IMR-90 (cell line): ENCODE measurements at regions not wholly inside any gene's neighbourhood (a gene's known extent, or its start where the extent isn't known, plus 50 kb on each side); places are given as distances from the start of the nearest gene placed in this dataset.

Source experiments
- ATAC-seq: fragments of 200-7000 bp; cut with Tn5 transposase; 2 replicates; pipeline ENCODE4 v1.9.1; 2020; ENCODE audit warnings: low read depth, mild to moderate bottlenecking, moderate library complexity
- BruUV-seq: library from RNA; stranded (reverse); fragments of 400-500 nt; replicated peaks from 2 replicates; lab custom pipeline; 2021; lab: Mats Ljungman, UMichigan
- CTCF ChIA-PET: fragments of 300-600 bp; formaldehyde crosslinking; extraction: SDS; loops from one replicate; lab custom pipeline; 2021; ENCODE audit warnings: antibody characterized with exemption; lab: Yijun Ruan, JAX
- POLR2A ChIA-PET: fragments of 300-600 bp; sonication (Branson Sonifier 250); formaldehyde crosslinking; loops from one replicate; lab custom pipeline; 2022; ENCODE audit warnings: antibody characterized with exemption; ENCODE audit not compliant: unreplicated experiment; lab: Charles Lee
- DNase-seq: peaks from one replicate; pipeline ENCODE4 v3.0.0; 2013
- H2AFZ ChIP-seq: replicated peaks from 2 replicates; pipeline ENCODE3; 2013; ENCODE audit warnings: low read length, mild to moderate bottlenecking; ENCODE audit not compliant: poor library complexity
- H2AK5ac ChIP-seq: 2 replicates; pipeline ENCODE4 v1.6.1; 2013; ENCODE audit warnings: low read depth, low read length, inconsistent platforms
- H2AK9ac ChIP-seq: replicated peaks from 2 replicates; pipeline ENCODE3; 2013; ENCODE audit warnings: mild to moderate bottlenecking, low read depth, low read length, moderate library complexity; ENCODE audit not compliant: poor library complexity
- H2BK120ac ChIP-seq: 2 replicates; pipeline ENCODE4 v1.6.1; 2013; ENCODE audit warnings: low read depth, low read length, inconsistent platforms
- H2BK15ac ChIP-seq: 3 replicates; pipeline ENCODE4 v1.6.1; 2013; ENCODE audit warnings: low read depth, low read length, inconsistent platforms
- H2BK20ac ChIP-seq: 2 replicates; pipeline ENCODE4 v1.6.1; 2013; ENCODE audit warnings: low read depth, mild to moderate bottlenecking, inconsistent platforms, low read length, moderate library complexity
- H2BK5ac ChIP-seq: 2 replicates; pipeline ENCODE4 v1.6.1; 2013; ENCODE audit warnings: mild to moderate bottlenecking, low read depth, low read length, inconsistent platforms; ENCODE audit not compliant: poor library complexity, severe bottlenecking
- H3K14ac ChIP-seq: replicated peaks from 2 replicates; pipeline ENCODE4 v1.6.1; 2013; ENCODE audit warnings: low read depth, low read length, inconsistent platforms
- H3K18ac ChIP-seq: 2 replicates; pipeline ENCODE4 v1.6.1; 2013; ENCODE audit warnings: low read depth, low read length, control low read depth
- H3K23ac ChIP-seq: 2 replicates; pipeline ENCODE4 v1.6.1; 2013; ENCODE audit warnings: low read depth, low read length, inconsistent platforms
- H3K27ac ChIP-seq: 2 replicates; pipeline ENCODE4 v1.5.1; 2013; ENCODE audit warnings: mild to moderate bottlenecking, control low read depth, low read length; ENCODE audit not compliant: insufficient read depth
- H3K27me3 ChIP-seq: 2 replicates; pipeline ENCODE4 v1.6.1; 2013; ENCODE audit warnings: low read length; ENCODE audit not compliant: control insufficient read depth, insufficient read depth
- H3K36me3 ChIP-seq: 2 replicates; pipeline ENCODE4 v1.6.1; 2013; ENCODE audit warnings: low read length, mixed read lengths; ENCODE audit not compliant: control insufficient read depth, insufficient read depth
- H3K4ac ChIP-seq: 2 replicates; pipeline ENCODE4 v1.6.1; 2013; ENCODE audit warnings: low read depth, low read length, inconsistent platforms
- H3K4me1 ChIP-seq: 2 replicates; pipeline ENCODE4 v1.6.1; 2013; ENCODE audit warnings: low read length, mixed read lengths; ENCODE audit not compliant: control insufficient read depth, insufficient read depth
- H3K4me2 ChIP-seq: 2 replicates; pipeline ENCODE4 v1.6.1; 2013; ENCODE audit warnings: low read depth, mild to moderate bottlenecking, control low read depth, low read length, moderate library complexity
- H3K4me3 ChIP-seq: 2 replicates; pipeline ENCODE4 v1.5.1; 2013; ENCODE audit warnings: low read depth, mild to moderate bottlenecking, control low read depth, low read length, moderate library complexity; ENCODE audit not compliant: insufficient read depth
- H3K56ac ChIP-seq: 2 replicates; pipeline ENCODE4 v1.6.1; 2013; ENCODE audit warnings: low read length, inconsistent platforms; ENCODE audit not compliant: insufficient read depth; ENCODE audit errors: extremely low read depth
- H3K79me1 ChIP-seq, 2 experiments: 2 replicates each; pipeline ENCODE4 v1.6.1; 2013; ENCODE audit warnings: low read length in 2 of 2, inconsistent platforms in 1 of 2, low read depth in 1 of 2
- H3K9ac ChIP-seq: 2 replicates; pipeline ENCODE4 v1.6.1; 2013; ENCODE audit warnings: low read depth, low read length, control low read depth
- H3K9me1 ChIP-seq: 2 replicates; pipeline ENCODE4 v1.6.1; 2013; ENCODE audit warnings: low read length, inconsistent platforms; ENCODE audit not compliant: insufficient read depth
- H3K9me3 ChIP-seq: 2 replicates; pipeline ENCODE4 v1.6.1; 2013; ENCODE audit warnings: low read length; ENCODE audit not compliant: control insufficient read depth, insufficient read depth
- H4K20me1 ChIP-seq: 2 replicates; pipeline ENCODE4 v1.6.1; 2013; ENCODE audit warnings: low read length, inconsistent platforms; ENCODE audit not compliant: insufficient read depth
- H4K5ac ChIP-seq: 2 replicates; pipeline ENCODE4 v1.6.1; 2013; ENCODE audit warnings: mild to moderate bottlenecking, low read depth, low read length, control low read depth
- H4K8ac ChIP-seq, 2 experiments: 2 replicates each; pipeline ENCODE4 v1.6.1; 2013; ENCODE audit warnings: low read depth in 2 of 2, low read length in 2 of 2, control low read depth in 1 of 2, inconsistent platforms in 1 of 2
- H4K91ac ChIP-seq: 2 replicates; pipeline ENCODE4 v1.6.1; 2013; ENCODE audit warnings: low read depth, low read length, inconsistent platforms; ENCODE audit not compliant: insufficient read depth
- BHLHE40 ChIP-seq: fragments of 150-350 bp; IDR thresholded peaks from 2 replicates; pipeline ENCODE4 v1.6.1; 2016; ENCODE audit warnings: mild to moderate bottlenecking, low read depth, low read length
- CEBPB ChIP-seq: IDR thresholded peaks from 2 replicates; pipeline ENCODE4 v1.6.1; 2012; ENCODE audit warnings: low read depth, low read length, improper control_type of control experiment
- CHD1 ChIP-seq: IDR thresholded peaks from 2 replicates; pipeline ENCODE4 v1.6.1; 2012; ENCODE audit warnings: low read depth, low read length, improper control_type of control experiment
- FOS ChIP-seq: fragments of 150-350 bp; IDR thresholded peaks from 2 replicates; pipeline ENCODE4 v1.6.1; 2016; ENCODE audit warnings: low read depth, low read length
- MAFK ChIP-seq: IDR thresholded peaks from 2 replicates; pipeline ENCODE4 v1.6.1; 2012; ENCODE audit warnings: low read depth, low read length, improper control_type of control experiment
- MAZ ChIP-seq: IDR thresholded peaks from 2 replicates; pipeline ENCODE4 v1.6.1; 2012; ENCODE audit warnings: low read depth, mild to moderate bottlenecking, low read length, improper control_type of control experiment, moderate library complexity, borderline replicate concordance
- MXI1 ChIP-seq: IDR thresholded peaks from 2 replicates; pipeline ENCODE4 v1.6.1; 2012; ENCODE audit warnings: low read depth, mild to moderate bottlenecking, low read length, moderate library complexity, borderline replicate concordance
- POLR2A ChIP-seq: IDR thresholded peaks from 2 replicates; pipeline ENCODE4 v1.6.1; 2012; ENCODE audit warnings: mild to moderate bottlenecking, low read depth, low read length
- RAD21 ChIP-seq: IDR thresholded peaks from 2 replicates; pipeline ENCODE4 v1.6.1; 2012; ENCODE audit warnings: low read length, improper control_type of control experiment
- RCOR1 ChIP-seq: IDR thresholded peaks from 2 replicates; pipeline ENCODE4 v1.6.1; 2012; ENCODE audit warnings: mild to moderate bottlenecking, low read length, improper control_type of control experiment; ENCODE audit not compliant: insufficient replicate concordance
- RFX5 ChIP-seq: IDR thresholded peaks from 2 replicates; pipeline ENCODE4 v1.8.0; 2012; ENCODE audit warnings: low read depth, mild to moderate bottlenecking, low read length, moderate library complexity
- SMC3 ChIP-seq: fragments of 150-350 bp; IDR thresholded peaks from 2 replicates; pipeline ENCODE4 v1.6.1; 2016; ENCODE audit warnings: low read depth, mild to moderate bottlenecking, antibody characterized with exemption, low read length, moderate library complexity
- USF2 ChIP-seq: fragments of 150-350 bp; IDR thresholded peaks from 2 replicates; pipeline ENCODE4 v1.6.1; 2017; ENCODE audit warnings: mild to moderate bottlenecking, antibody characterized with exemption, low read length, low read depth
- WGBS, 2 experiments: methylation state at CpG; one replicate each; pipeline versions ENCODE4 v1.1.5 to v1.1.7; 2013; ENCODE audit warnings: missing lambda C conversion rate in 2 of 2; ENCODE audit not compliant: insufficient read length in 1 of 2; ENCODE audit errors: extremely low coverage in 2 of 2; 5-methylcytosine and 5-hydroxymethylcytosine counted together
- dilution Hi-C: fragments of 300-500 bp; cut with HindIII; formaldehyde crosslinking; loops from one replicate; pipeline ENCODE4 v1.14.3; 2018; ENCODE audit warnings: low sequenced_read_pairs; ENCODE audit not compliant: unreplicated experiment
- in situ Hi-C: fragments of 300-500 bp; cut with MboI; formaldehyde crosslinking; loops from 3 replicates; pipeline ENCODE4 v1.14.3; 2019; ENCODE audit warnings: low sequenced_read_pairs, inconsistent platforms, mixed read lengths
- intact Hi-C: fragments of 100-400 bp; cut with micrococcal nuclease; formaldehyde crosslinking; loops from 2 replicates; pipeline ENCODE4 v1.10.0; 2022
- TF ChIP-seq, protein P1 (sequence below): fragments of 150-350 bp; IDR thresholded peaks from 2 replicates; pipeline ENCODE4 v1.6.1; 2016; ENCODE audit warnings: low read depth, mild to moderate bottlenecking, low read length, moderate library complexity, borderline replicate concordance
- TF ChIP-seq, protein P2 (sequence below): conservative IDR thresholded peaks from 2 replicates; pipeline ENCODE4 v1.5.1; 2012; ENCODE audit warnings: mild to moderate bottlenecking, low read depth, low read length, improper control_type of control experiment

- ATAC-seq (no peak), DNase-seq (no peak)
- H2BK120ac ChIP-seq = no peak overlapping the region
- H2AK9ac ChIP-seq = no peak overlapping the region
- in situ Hi-C loops (no loop called here), dilution Hi-C loops (no loop called here), intact Hi-C loops (loop anchor here (2.0 to 5.0 kb wide), 2 partner anchors 287 to 443 kb away; partner anchors contain the start of gene MAGI2)
- TF ChIP-seq, protein P1, sequence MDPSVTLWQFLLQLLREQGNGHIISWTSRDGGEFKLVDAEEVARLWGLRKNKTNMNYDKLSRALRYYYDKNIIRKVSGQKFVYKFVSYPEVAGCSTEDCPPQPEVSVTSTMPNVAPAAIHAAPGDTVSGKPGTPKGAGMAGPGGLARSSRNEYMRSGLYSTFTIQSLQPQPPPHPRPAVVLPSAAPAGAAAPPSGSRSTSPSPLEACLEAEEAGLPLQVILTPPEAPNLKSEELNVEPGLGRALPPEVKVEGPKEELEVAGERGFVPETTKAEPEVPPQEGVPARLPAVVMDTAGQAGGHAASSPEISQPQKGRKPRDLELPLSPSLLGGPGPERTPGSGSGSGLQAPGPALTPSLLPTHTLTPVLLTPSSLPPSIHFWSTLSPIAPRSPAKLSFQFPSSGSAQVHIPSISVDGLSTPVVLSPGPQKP = no peak
- TF ChIP-seq BHLHE40 (no peak), RAD21 (no peak), POLR2A (no peak), RFX5 (no peak), CEBPB (no peak), MAFK (no peak), FOS (no peak), USF2 (no peak), RCOR1 (no peak), MXI1 (no peak), CHD1 (no peak), MAZ (no peak), SMC3 (no peak)
- TF ChIP-seq, protein P2, sequence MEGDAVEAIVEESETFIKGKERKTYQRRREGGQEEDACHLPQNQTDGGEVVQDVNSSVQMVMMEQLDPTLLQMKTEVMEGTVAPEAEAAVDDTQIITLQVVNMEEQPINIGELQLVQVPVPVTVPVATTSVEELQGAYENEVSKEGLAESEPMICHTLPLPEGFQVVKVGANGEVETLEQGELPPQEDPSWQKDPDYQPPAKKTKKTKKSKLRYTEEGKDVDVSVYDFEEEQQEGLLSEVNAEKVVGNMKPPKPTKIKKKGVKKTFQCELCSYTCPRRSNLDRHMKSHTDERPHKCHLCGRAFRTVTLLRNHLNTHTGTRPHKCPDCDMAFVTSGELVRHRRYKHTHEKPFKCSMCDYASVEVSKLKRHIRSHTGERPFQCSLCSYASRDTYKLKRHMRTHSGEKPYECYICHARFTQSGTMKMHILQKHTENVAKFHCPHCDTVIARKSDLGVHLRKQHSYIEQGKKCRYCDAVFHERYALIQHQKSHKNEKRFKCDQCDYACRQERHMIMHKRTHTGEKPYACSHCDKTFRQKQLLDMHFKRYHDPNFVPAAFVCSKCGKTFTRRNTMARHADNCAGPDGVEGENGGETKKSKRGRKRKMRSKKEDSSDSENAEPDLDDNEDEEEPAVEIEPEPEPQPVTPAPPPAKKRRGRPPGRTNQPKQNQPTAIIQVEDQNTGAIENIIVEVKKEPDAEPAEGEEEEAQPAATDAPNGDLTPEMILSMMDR = no peak
- H2AK5ac ChIP-seq = no peak overlapping the region
- ChIA-PET CTCF (no interaction called here), POLR2A (no interaction called here)
- H2BK20ac ChIP-seq = no peak overlapping the region
- H3K27me3 ChIP-seq = no peaks in the 10 kb centered on the region
- no peak overlapping the region for H2AFZ ChIP-seq
- no peaks in the 10 kb centered on the region for H3K4me1 ChIP-seq
- H3K9ac ChIP-seq = no peak overlapping the region
- no peaks in the 10 kb centered on the region for H3K79me1 ChIP-seq
- no peak overlapping the region for H2BK15ac ChIP-seq
- H3K4me3 ChIP-seq = no peak overlapping the region
- H4K8ac ChIP-seq = no peak overlapping the region
- no peak overlapping the region for H3K56ac ChIP-seq
- H3K27ac ChIP-seq = no peak overlapping the region
- H3K9me1 ChIP-seq = no peaks in the 10 kb centered on the region
- no peak overlapping the region for H3K4ac ChIP-seq
- H3K9me3 ChIP-seq = 0 out of 2 replicates have a peak, but pooled peaks cover 2% of the 10 kb centered on the region
- no peak overlapping the region for H4K91ac ChIP-seq
- H3K18ac ChIP-seq = no peak overlapping the region
- no peak overlapping the region for H4K5ac ChIP-seq
- no peaks in the 10 kb centered on the region for H3K36me3 ChIP-seq
- no peak overlapping the region for H3K14ac ChIP-seq
- BruUV-seq = no TSS peak
- no peak overlapping the region for H2BK5ac ChIP-seq
- WGBS, 2 experiments = 100% methylated on average over 8 of the region's 22 CpGs; no CpG with 5 or more reads in 1 of the 2 experiments
- H4K20me1 ChIP-seq = no peaks in the 10 kb centered on the region
- no peak overlapping the region for H3K23ac ChIP-seq
- no peak overlapping the region for H3K4me2 ChIP-seq
Measured at GRCh38 chr7:79740076-79740475, 286.6 kb upstream of the MAGI2 start.
